NCI-H2196 treated with DMSO at 0.1 percent for 48 hours (cell line): ENCODE measurements at regions not wholly inside any gene's neighbourhood (a gene's known extent, or its start where the extent isn't known, plus 50 kb on each side); places are given as distances from the start of the nearest gene placed in this dataset.

Experiments used
- DNase-seq: peaks from one replicate; lab custom pipeline; 2025; ENCODE audit not compliant: unreplicated experiment; lab: John Stamatoyannopoulos, UW

DNA sequence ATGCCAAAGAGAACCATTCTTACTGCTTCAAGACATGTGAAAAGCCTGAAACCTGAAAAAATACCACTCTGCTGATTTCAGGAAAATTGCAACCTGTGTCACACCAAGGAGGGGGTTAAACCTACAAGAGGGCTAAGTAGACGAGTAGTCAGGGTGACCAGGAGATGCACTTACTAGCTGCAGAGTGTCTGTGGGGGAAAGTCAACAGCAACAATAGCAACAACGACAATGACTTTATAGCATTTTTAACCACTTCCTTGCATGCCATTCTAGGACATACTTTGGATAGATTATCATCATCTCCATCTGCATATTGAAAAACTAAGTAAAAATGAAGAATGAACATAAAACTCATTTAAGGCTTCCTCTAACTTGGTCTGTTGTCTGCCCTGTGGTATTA is 902.7 kb downstream of the BCL11B start:
- DNase-seq, result no peak

GRCh38 chr14:98370352-98370751 is 901.6 kb downstream of the BCL11B start:
- no peak for DNase-seq

DNA sequence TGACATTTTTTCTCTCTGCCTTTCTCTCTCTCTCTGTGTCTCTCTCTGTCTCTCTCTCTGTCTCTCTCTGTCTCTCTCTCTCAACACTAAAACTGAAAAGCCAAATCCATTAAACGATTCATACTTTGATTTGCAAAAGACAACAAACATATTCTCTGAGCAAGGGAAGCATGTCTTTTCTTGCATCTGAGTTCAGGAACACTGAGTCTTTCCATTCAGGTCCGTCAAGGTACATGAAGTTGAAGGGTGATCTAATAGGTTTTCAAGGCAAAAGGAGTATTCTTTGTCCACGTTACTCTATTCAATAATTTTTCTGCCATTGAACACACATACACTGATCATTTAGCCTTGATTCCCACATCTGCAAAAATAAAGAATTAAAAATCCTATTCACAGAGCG is 900.9 kb downstream of the BCL11B start:
- DNase-seq, result no peak

DNA sequence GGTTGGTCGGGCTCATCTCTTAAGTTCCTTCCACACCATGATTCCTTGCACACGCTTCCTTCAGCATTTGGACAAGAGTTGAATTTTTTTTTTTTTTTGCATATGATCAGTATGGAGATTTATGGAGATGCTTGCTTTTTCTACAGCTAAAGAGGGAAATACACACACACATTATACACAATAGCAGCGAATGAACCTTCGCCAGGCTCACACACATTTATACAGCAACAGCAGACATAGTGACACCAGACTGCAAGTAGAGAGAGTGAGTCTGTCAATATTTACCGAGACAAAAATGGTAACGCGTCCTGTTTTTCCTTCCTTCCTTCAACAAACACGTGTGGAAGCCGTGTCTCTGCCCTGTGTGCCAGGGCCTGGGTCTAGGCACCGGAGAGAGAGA is 897.9 kb downstream of the BCL11B start:
- DNase-seq, result no peak

GRCh38 chr14:98375566-98375965 is 896.4 kb downstream of the BCL11B start:
- DNase-seq, result no peak

- no peak for DNase-seq
These were observed 892.2 kb downstream of the BCL11B start for GRCh38 chr14:98379830-98380229.

DNA sequence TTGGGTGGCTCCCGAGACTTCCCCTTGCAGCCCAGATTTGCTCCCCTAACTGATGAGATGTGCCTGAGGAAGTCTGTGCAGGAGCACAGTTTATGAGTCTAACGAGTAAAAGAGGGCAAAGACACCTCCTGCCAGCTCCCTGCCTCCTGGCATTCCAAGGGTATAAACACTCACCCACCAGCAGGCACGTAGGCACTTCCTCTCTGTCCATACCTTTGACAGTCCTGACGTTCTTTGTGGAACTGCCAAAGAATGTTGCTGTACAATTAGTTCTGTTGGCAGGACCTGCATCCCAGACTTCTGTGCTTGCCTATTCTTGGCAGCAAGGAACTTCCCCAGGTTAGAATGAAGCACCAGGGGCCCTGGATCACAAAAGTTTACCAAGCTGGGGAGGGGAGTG is 889.3 kb downstream of the BCL11B start:
- DNase-seq, result no peak

DNA sequence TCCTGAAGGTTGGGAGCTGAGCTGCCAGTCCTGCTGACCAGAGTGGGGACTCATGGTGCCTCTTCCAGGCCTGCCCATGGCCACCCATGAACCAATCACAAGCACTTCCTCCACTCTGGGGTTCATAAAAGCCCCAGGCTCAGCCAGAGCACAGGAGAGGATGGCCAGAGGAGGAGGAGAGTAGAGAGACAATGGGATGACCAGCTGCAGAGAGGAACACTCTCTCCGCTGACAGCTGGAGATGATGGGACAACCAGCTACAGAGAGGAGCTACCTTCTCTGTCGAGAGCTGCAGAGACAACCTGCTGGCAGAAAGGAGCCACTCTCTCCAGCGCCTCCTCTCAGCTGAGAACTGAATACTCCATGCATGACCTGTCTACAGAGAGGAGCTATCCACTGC is 886.1 kb downstream of the BCL11B start:
- DNase-seq, result no peak

GRCh38 chr14:98391061-98391460 is 880.9 kb downstream of the BCL11B start:
- DNase-seq, result no peak

GRCh38 chr14:98393527-98393926 is 878.5 kb downstream of the BCL11B start:
- no peak for DNase-seq

DNA sequence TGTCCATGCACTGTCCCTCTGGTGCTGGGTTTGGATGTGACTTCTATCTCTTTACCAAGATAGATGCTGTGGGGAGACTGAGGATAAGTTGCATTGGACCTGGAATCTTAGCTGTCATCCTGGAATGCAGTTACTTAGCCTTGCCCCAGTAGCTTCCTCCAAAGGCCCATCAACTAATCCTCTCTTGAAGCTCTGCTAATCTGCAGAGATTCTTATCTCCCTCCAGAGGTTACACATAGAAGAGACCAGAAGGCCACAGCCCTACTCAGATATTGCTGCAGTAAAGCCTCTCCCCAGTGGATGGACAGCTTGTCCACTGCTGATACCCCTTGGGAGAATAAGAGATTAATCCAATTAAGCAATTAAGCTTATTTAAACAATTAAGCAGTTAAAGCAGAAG is 867.2 kb downstream of the BCL11B start:
- DNase-seq, result no peak

DNA sequence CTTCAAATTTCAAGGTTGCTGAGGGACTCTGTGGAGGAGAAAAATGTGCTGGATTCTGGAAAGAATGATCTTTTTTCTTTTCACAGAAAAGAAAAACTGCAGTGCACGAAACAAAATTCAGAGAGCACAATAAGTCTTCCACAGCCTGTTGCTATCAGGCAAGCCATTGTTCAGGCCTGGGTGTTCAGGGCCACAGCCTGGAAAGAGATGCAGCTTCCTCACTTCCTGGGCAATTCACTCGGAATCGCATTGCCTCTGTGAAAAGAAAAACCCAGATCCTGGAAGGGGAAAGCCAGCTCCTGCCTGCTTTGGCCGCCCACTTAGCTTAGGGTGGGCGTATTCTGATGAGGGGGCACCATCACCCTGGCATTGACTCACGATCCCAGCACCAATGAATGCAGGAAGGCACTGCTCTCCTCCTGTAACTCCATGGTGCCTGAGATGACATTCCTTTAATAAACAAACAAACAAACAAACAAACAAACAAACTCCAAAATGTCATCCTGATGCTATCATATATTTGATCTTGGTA is 863.9 kb downstream of the BCL11B start:
- no peak for DNase-seq

DNA sequence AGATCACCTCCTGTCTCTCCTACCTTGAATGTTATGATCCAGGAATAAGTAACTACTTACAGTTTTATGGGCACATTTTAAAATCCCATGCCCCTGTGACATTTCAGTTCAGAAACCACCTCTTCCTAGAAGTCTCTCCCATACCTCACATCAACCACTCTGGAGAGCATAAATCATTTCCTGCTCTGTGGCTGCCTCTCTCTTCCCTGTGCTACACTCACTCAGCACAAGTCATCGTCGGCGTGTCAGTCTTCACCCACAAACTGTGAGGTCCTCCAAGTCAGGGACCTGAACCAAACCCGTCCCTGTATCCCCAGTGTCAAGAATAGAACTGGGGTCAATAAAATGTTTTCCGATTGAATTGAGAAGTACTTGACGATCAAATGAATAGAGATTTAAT is 863.3 kb downstream of the BCL11B start:
- DNase-seq, result no peak

- DNase-seq, result no peak
These were observed 860.8 kb downstream of the BCL11B start for GRCh38 chr14:98411154-98411553.

GRCh38 chr14:98412431-98412830 is 859.6 kb downstream of the BCL11B start:
- DNase-seq, result no peak

DNA sequence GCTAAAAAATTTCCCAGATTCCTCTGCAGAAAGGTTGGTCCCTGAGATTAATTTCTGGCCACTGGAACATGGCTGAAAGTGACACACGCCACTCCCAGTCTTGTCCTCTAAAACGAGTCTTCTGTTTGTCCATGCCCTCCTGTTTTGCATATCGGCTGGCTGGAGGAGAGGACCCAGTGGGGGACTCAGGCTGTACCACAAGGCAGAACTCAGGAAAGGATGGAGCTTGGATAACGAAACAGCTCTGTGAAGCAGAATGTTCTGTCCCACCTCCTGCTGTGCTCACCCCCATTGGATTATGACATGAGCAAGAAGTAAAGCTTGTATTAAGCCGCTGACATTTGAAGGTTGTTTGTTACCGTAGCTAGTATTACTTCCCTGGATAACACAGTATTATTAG is 856.2 kb downstream of the BCL11B start:
- no peak for DNase-seq

DNA sequence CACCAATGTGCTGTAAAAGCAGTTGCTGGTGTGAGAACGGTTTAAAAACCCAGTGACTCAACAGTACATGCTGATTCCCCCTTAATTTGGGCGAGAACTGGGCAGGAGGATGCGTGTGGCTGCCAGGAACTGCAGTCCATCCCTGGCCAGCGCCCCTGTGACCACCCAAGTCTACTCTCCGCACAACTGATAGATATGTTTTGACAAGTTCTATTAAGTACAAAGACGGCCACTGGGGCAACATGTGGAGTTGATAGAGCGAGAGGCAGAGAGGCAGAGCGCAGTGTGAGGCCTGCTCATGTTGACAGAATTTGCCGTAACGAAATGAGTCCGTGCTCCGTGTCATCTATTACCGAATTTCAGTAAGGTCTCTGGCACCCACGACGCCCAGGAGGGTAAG is 855.0 kb downstream of the BCL11B start:
- no peak for DNase-seq

DNA sequence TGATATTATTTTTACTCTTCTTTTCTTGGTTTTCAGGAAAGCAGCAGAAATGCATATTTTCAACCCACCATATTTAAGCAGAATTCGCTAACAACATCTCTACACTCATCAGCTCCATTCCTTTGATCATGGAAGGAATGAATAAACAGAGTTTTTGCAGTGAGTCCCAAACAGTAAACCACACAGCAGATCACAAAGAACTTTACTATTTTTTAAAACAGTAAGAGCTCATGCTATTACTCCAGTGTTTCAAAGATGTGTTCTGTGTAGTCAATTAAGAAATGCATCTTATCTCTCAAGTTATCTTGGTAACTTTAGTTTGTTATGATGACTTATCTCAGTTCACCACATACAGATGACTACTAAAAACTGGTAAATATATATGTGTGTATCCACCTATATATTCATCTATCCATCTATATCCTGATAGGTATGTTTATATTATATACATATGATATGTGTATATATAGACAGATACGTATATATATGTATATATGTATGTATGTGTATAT is 843.5 kb downstream of the BCL11B start:
- DNase-seq, result no peak

GRCh38 chr14:98433436-98433835 is 838.6 kb downstream of the BCL11B start:
- no peak for DNase-seq

DNA sequence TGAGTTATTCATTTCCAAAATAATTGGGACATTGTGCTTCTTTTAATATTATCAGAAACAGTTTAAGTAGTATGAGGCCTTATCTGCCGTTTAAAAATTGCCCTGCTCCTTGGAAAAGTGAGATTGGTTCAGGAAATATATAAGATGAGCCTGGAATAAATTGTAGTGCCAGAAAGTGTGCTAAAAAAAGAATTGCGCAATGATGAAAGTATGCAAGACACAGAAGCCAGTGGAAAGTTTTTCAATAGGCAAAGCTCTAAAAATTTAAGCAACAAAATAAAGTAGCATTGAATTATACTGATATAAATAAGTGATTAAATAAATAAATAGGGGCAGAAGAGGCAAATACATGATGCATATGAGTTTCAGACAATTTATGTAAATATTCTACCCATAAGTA is 834.9 kb downstream of the BCL11B start:
- DNase-seq, result no peak

DNA sequence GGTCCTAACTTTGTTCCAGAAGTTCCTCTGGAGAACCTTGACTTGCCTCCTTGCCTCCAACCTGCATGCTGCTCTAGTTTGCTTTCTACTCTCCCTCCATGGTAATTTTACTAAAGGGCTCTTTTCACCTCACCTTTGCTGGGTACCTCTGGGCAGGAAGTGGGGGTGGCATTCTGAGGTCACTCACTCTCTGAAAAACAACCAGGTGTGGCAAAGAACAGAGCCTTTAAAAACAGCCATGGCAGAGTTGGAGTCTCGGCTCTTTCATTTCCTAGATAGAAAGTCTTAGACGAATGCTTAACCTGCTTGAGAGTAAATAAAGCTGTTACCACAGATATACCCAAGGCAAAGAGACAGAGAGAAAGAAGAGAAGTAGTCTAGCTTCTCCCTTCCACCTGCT is 827.9 kb downstream of the BCL11B start:
- DNase-seq, result no peak

- DNase-seq, result no peak
These were observed 826.3 kb downstream of the BCL11B start for GRCh38 chr14:98445718-98446117.

DNA sequence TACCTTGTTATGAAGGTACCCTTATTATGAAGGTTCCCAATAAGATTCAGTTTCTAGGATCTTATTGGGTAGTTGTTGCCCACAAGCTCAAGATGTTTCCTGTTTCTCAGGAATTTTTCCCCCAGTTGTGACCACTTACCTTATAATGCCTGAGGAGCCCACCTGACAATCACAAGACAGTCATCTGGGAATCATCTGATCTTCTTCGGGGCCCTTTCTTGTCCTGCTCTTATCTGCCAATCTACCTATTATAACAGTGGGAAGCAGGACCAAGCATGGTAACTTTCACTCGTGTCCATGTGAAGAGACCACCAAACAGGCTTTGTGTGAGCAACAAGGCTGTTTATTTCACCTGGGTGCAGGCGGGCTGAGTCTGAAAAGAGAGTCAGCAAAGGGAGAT is 825.5 kb downstream of the BCL11B start:
- no peak for DNase-seq

- no peak for DNase-seq
These were observed 815.8 kb downstream of the BCL11B start for GRCh38 chr14:98456231-98456630.
